SK-N-SH (cell line): ENCODE measurements at regions not wholly inside any gene's neighbourhood (a gene's known extent, or its start where the extent isn't known, plus 50 kb on each side); places are given as distances from the start of the nearest gene placed in this dataset.

Experiments
- CTCF ChIA-PET: fragments of 300-600, 350-600 bp; formaldehyde crosslinking; extraction: SDS; loops from one replicate; lab custom pipeline; 2021; lab: Yijun Ruan, JAX
- POLR2A ChIA-PET: fragments of 350-600 bp; sonication (Branson Sonifier 250); formaldehyde crosslinking; extraction: SDS; loops from one replicate; lab custom pipeline; 2020; ENCODE audit warnings: antibody characterized with exemption, inconsistent platforms; lab: Yijun Ruan, JAX
- DNase-seq: peaks from one replicate; pipeline ENCODE4 v3.0.0; 2012
- H2AFZ ChIP-seq: fragments of 200-600 bp; sonication (generic); 2 replicates; pipeline ENCODE4 v1.8.1; 2016; ENCODE audit warnings: antibody characterized with exemption, mild to moderate bottlenecking, low read depth
- H3F3A ChIP-seq: fragments of 200-600 bp; sonication (generic); replicated peaks from 2 replicates; pipeline ENCODE3; 2016; ENCODE audit warnings: antibody characterized with exemption, mild to moderate bottlenecking; ENCODE audit not compliant: insufficient read depth
- H3K27ac ChIP-seq, 2 experiments: fragments of 200-500 bp in 1 of 2; fragments of 200-600 bp in 1 of 2; sonication (Bioruptor generic) in 1 of 2; sonication (generic), shearing (Covaris generic) in 1 of 2; 2 replicates each; pipeline versions ENCODE4 v1.5.1 to v1.6.1; 2014 to 2016; ENCODE audit warnings: low read depth in 2 of 2, inconsistent platforms in 1 of 2, low read length in 1 of 2, mild to moderate bottlenecking in 1 of 2, mixed read lengths in 1 of 2
- H3K27me3 ChIP-seq: fragments of 200-600 bp; sonication (generic), shearing (Covaris generic); 2 replicates; pipeline ENCODE4 v1.6.1; 2016; ENCODE audit warnings: mixed run types; ENCODE audit not compliant: insufficient read depth
- H3K36me3 ChIP-seq, 2 experiments: fragments of 200-500 bp in 1 of 2; fragments of 200-600 bp in 1 of 2; sonication (Bioruptor generic) in 1 of 2; sonication (generic) in 1 of 2; replicated peaks in 1 of 2; 2 replicates each; pipeline versions ENCODE3 to v1.5.1; 2014 to 2016; ENCODE audit warnings: low read length in 1 of 2, mild to moderate bottlenecking in 1 of 2; ENCODE audit not compliant: insufficient read depth in 2 of 2, control insufficient read depth in 1 of 2
- H3K4me1 ChIP-seq, 2 experiments: fragments of 200-500 bp in 1 of 2; fragments of 200-600 bp in 1 of 2; sonication (Bioruptor generic) in 1 of 2; sonication (generic), shearing (Covaris generic) in 1 of 2; 2 replicates each; pipeline versions ENCODE4 v1.5.1 to v1.6.1; 2014 to 2016; ENCODE audit warnings: low read depth in 1 of 2, low read length in 1 of 2, mixed run types in 1 of 2; ENCODE audit not compliant: insufficient read depth in 2 of 2, control insufficient read depth in 1 of 2
- H3K4me2 ChIP-seq: fragments of 200-600 bp; sonication (generic), shearing (Covaris generic); 2 replicates; pipeline ENCODE4 v1.6.1; 2017; ENCODE audit warnings: mixed run types
- H3K4me3 ChIP-seq, 2 experiments: fragments of 200-500 bp in 1 of 2; fragments of 200-600 bp in 1 of 2; sonication (Bioruptor generic) in 1 of 2; sonication (generic), shearing (Covaris generic) in 1 of 2; 2 replicates each; pipeline versions ENCODE4 v1.5.1 to v1.8.1; 2014 to 2016; ENCODE audit warnings: low read depth in 2 of 2, inconsistent platforms in 1 of 2, low read length in 1 of 2, mild to moderate bottlenecking in 1 of 2, mixed read lengths in 1 of 2, moderate library complexity in 1 of 2
- H3K79me2 ChIP-seq: fragments of 200-600 bp; sonication (generic); 2 replicates; pipeline ENCODE4 v1.8.1; 2017; ENCODE audit warnings: mild to moderate bottlenecking; ENCODE audit not compliant: insufficient read depth
- H3K9ac ChIP-seq: fragments of 200-600 bp; sonication (generic); 2 replicates; pipeline ENCODE4 v1.6.1; 2017; ENCODE audit warnings: mixed run types
- H3K9me2 ChIP-seq: fragments of 200-600 bp; sonication (generic); 2 replicates; pipeline ENCODE4 v1.6.1; 2017; ENCODE audit warnings: mixed run types
- H3K9me3 ChIP-seq: fragments of 200-600 bp; sonication (generic); 2 replicates; pipeline ENCODE4 v1.6.1; 2017; ENCODE audit warnings: mixed run types, mild to moderate bottlenecking, moderate library complexity
- H4K20me1 ChIP-seq: fragments of 200-600 bp; sonication (generic); 2 replicates; pipeline ENCODE4 v1.6.1; 2017; ENCODE audit warnings: mild to moderate bottlenecking, mixed run types; ENCODE audit not compliant: insufficient read depth
- EZH2phosphoT487 ChIP-seq: fragments of 200-600 bp; sonication (generic); IDR thresholded peaks from 2 replicates; pipeline ENCODE4 v1.6.1; 2017; ENCODE audit warnings: low read depth, mixed run types, mild to moderate bottlenecking, antibody characterized with exemption, moderate library complexity, borderline replicate concordance
- FOSL2 ChIP-seq: IDR thresholded peaks from 2 replicates; pipeline ENCODE4 v1.4.0; 2012; ENCODE audit warnings: low read depth, mild to moderate bottlenecking, moderate library complexity, borderline replicate concordance
- FOXJ3 ChIP-seq: sonication (generic); formaldehyde crosslinking; IDR thresholded peaks from 2 replicates; pipeline ENCODE4 v1.5.1; 2020; ENCODE audit warnings: mild to moderate bottlenecking, missing genetic modification reagents
- FOXM1 ChIP-seq: IDR thresholded peaks from 2 replicates; pipeline ENCODE4 v1.4.0; 2012; ENCODE audit warnings: low read depth, mild to moderate bottlenecking
- GATA2 ChIP-seq: sonication (generic); formaldehyde crosslinking; IDR thresholded peaks from 2 replicates; pipeline ENCODE4 v1.5.0; 2020; ENCODE audit warnings: mild to moderate bottlenecking, missing genetic modification reagents
- MEF2A ChIP-seq: IDR thresholded peaks from 2 replicates; pipeline ENCODE4 v1.4.0; 2012; ENCODE audit warnings: low read depth, borderline replicate concordance
- NRF1 ChIP-seq: IDR thresholded peaks from 2 replicates; pipeline ENCODE4 v1.6.1; 2012; ENCODE audit warnings: low read depth, mild to moderate bottlenecking, low read length
- POLR2AphosphoS5 ChIP-seq: IDR thresholded peaks from 2 replicates; pipeline ENCODE4 v1.6.1; 2012; ENCODE audit warnings: low read depth, low read length
- RCOR1 ChIP-seq: fragments of 150-350 bp; IDR thresholded peaks from 2 replicates; pipeline ENCODE4 v1.6.1; 2017; ENCODE audit warnings: antibody characterized with exemption, low read length
- RFX5 ChIP-seq: IDR thresholded peaks from 2 replicates; pipeline ENCODE4 v1.6.1; 2012; ENCODE audit warnings: mild to moderate bottlenecking, improper control_type of control experiment, low read length
- SIN3A ChIP-seq: IDR thresholded peaks from 2 replicates; pipeline ENCODE4 v1.6.1; 2012; ENCODE audit warnings: low read depth, mild to moderate bottlenecking, low read length, moderate library complexity, borderline replicate concordance
- SMC3 ChIP-seq: IDR thresholded peaks from 2 replicates; pipeline ENCODE4 v1.6.1; 2012; ENCODE audit warnings: low read depth, low read length, improper control_type of control experiment
- TAF1 ChIP-seq: IDR thresholded peaks from 2 replicates; pipeline ENCODE4 v1.6.1; 2012; ENCODE audit warnings: low read depth, mild to moderate bottlenecking, low read length, moderate library complexity, borderline replicate concordance
- TCF12 ChIP-seq: IDR thresholded peaks from 2 replicates; pipeline ENCODE4 v1.4.0; 2012
- YY1 ChIP-seq: IDR thresholded peaks from 2 replicates; pipeline ENCODE4 v1.4.0; 2012; ENCODE audit warnings: low read depth, mild to moderate bottlenecking
- WGBS: methylation state at CpG from one replicate; pipeline ENCODE4 v1.1.6; 2017; ENCODE audit warnings: low lambda C conversion rate; 5-methylcytosine and 5-hydroxymethylcytosine counted together
- TF ChIP-seq, protein P1 (sequence below): IDR thresholded peaks from 2 replicates; pipeline ENCODE4 v1.4.0; 2012; ENCODE audit warnings: low read depth, borderline replicate concordance
- TF ChIP-seq, protein P2 (sequence below): IDR thresholded peaks from 2 replicates; pipeline ENCODE4; 2012
- TF ChIP-seq, protein P3 (sequence below): fragments of 150-350 bp; IDR thresholded peaks from 2 replicates; pipeline ENCODE4 v1.6.1; 2017; ENCODE audit warnings: antibody characterized with exemption, low read length, low read depth, borderline replicate concordance

DNA sequence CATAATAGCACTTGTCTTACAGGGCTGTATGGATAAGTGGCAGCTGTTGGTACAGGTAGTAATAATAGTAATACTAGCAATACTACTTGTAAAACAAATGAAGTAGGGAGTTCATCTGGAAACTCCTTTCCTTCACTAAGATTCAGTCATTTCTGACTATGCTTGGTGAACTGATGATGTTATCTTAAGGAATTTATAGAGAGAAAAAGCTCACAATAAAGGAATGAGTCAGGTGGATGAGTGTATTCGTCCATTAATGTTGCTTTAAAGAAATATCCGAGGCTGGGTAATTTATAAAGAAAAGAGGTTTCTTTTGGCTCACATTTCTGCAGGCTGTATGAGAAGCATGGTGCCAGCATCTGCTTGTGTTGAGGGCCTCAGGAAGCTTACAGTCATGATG, 477.3 kb downstream of the KLF12 start (continued):
- no peak for TF ChIP-seq SIN3A
- no peak for TF ChIP-seq RFX5
- TF ChIP-seq TAF1: no peak
- TF ChIP-seq, protein P1, sequence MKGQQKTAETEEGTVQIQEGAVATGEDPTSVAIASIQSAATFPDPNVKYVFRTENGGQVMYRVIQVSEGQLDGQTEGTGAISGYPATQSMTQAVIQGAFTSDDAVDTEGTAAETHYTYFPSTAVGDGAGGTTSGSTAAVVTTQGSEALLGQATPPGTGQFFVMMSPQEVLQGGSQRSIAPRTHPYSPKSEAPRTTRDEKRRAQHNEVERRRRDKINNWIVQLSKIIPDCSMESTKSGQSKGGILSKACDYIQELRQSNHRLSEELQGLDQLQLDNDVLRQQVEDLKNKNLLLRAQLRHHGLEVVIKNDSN: no peak
- no peak for TF ChIP-seq NRF1
- no peak for TF ChIP-seq FOXJ3 (CRISPR knock-in tag)
- TF ChIP-seq, all 33 proteins: peak for 0

DNA sequence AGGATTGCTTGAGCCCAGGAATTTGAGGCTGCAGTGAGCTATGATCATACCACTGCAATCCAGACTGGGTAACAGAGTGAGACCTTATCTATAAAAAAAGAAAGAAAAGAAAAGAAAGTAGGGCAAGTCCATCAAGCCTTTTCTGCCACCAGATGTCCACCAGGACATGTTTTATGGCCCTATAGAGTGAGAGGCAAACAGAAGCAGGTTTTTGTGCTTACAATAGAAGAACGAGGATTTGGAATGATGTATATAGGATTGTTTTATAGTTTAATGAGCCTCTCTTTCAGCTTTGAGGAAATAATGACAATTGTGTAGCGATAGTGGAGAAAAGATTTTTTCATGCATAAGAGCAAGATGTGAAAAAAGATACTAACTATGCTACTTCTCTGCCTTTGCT, 480.5 kb downstream of the KLF12 start:
- POLR2A ChIA-PET: no interaction called here
- Histone ChIP-seq H3K9ac (no peak overlapping the region), H3K9me2 (no peaks in the 10 kb centered on the region), H3K4me1 (no peaks in the 10 kb centered on the region), H3K27ac (no peak overlapping the region), H3K4me3 (no peak overlapping the region), H3K79me2 (no peaks in the 10 kb centered on the region), H3F3A (no peaks in the 10 kb centered on the region), H3K9me3 (no peaks in the 10 kb centered on the region), H3K36me3 (no peaks in the 10 kb centered on the region), H3K27me3 (no peaks in the 10 kb centered on the region), H2AFZ (no peak overlapping the region), H4K20me1 (no peaks in the 10 kb centered on the region), H3K4me2 (no peak overlapping the region)
- DNase-seq: no peak
- 51% methylated on average over 2 of the region's 2 CpGs for whole genome bisulfite sequencing
- CTCF ChIA-PET: no interaction called here
- TF ChIP-seq SIN3A: no peak
- TF ChIP-seq, protein P1: no peak
- TF ChIP-seq YY1: no peak
- TF ChIP-seq SMC3: no peak
- TF ChIP-seq TCF12: no peak
- no peak for TF ChIP-seq RFX5
- no peak for TF ChIP-seq EZH2phosphoT487
- TF ChIP-seq FOSL2: no peak
- TF ChIP-seq, protein P2, sequence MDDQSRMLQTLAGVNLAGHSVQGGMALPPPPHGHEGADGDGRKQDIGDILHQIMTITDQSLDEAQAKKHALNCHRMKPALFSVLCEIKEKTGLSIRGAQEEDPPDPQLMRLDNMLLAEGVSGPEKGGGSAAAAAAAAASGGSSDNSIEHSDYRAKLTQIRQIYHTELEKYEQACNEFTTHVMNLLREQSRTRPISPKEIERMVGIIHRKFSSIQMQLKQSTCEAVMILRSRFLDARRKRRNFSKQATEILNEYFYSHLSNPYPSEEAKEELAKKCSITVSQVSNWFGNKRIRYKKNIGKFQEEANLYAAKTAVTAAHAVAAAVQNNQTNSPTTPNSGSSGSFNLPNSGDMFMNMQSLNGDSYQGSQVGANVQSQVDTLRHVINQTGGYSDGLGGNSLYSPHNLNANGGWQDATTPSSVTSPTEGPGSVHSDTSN: no peak
- TF ChIP-seq GATA2 (CRISPR knock-in tag): no peak
- TF ChIP-seq POLR2AphosphoS5: no peak
- TF ChIP-seq RCOR1: no peak
- no peak for TF ChIP-seq MEF2A
- TF ChIP-seq, protein P3, sequence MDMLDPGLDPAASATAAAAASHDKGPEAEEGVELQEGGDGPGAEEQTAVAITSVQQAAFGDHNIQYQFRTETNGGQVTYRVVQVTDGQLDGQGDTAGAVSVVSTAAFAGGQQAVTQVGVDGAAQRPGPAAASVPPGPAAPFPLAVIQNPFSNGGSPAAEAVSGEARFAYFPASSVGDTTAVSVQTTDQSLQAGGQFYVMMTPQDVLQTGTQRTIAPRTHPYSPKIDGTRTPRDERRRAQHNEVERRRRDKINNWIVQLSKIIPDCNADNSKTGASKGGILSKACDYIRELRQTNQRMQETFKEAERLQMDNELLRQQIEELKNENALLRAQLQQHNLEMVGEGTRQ: no peak
- TF ChIP-seq FOXM1: no peak
- no peak for TF ChIP-seq FOXJ3 (CRISPR knock-in tag)
